Brain microvascular endothelial cell (primary cell): ENCODE measurements at regions not wholly inside any gene's neighbourhood (a gene's known extent, or its start where the extent isn't known, plus 50 kb on each side); places are given as distances from the start of the nearest gene placed in this dataset.
A peak's percentile ranks its signal among the peaks of the same experiment; 100 is the strongest.

Experiments
- DNase-seq: peaks from one replicate; pipeline ENCODE4 v3.0.0-alpha.2; 2020
- H3K27ac ChIP-seq: fragments of 250-450 bp; sonication (Bioruptor Pico); 2 replicates; pipeline ENCODE4 v1.5.1; 2020; ENCODE audit warnings: mild to moderate bottlenecking, moderate library complexity
- H3K27me3 ChIP-seq: fragments of 250-450 bp; sonication (Bioruptor Pico); replicated peaks from 2 replicates; pipeline ENCODE4 v1.5.1; 2020; ENCODE audit warnings: mild to moderate bottlenecking
- H3K36me3 ChIP-seq: fragments of 250-450 bp; sonication (Bioruptor Pico); replicated peaks from 2 replicates; pipeline ENCODE4 v1.5.1; 2020; ENCODE audit warnings: mild to moderate bottlenecking
- H3K4me3 ChIP-seq: 2 replicates; pipeline ENCODE4 v1.5.1; 2011; ENCODE audit warnings: low read depth, mild to moderate bottlenecking, control low read depth, low read length, moderate library complexity
- in situ Hi-C: cut with HindIII; loops from 2 replicates; pipeline ENCODE4 v1.10.0; 2017; ENCODE audit warnings: low sequenced_read_pairs, low pct_ligation_motif_present
- TF ChIP-seq, protein P1 (sequence below): IDR thresholded peaks from 2 replicates; pipeline ENCODE4 v1.5.1; 2011; ENCODE audit warnings: low read depth, mild to moderate bottlenecking, moderate library complexity, low read length, control low read depth, inconsistent platforms; ENCODE audit errors: missing control alignments

DNA sequence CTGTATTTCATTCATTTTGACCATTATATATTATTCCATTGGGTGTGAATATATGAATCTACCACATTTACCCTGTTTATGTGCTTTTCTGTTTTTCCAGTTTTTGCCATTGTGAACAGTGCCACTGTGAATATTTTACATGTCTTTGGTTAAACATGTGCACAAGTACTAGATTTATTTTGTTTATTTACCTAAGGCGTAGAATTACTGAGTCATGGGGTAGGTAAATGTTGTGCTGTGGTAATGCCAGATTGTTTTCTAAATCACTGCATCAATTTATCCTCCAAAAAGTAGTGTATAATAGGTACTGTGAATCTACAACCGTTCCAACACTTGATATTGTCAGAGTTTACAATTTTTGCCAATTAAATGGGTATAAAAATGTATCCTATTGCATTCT lies 362.1 kb upstream of the AGTR1 start:
- TF ChIP-seq, protein P1, sequence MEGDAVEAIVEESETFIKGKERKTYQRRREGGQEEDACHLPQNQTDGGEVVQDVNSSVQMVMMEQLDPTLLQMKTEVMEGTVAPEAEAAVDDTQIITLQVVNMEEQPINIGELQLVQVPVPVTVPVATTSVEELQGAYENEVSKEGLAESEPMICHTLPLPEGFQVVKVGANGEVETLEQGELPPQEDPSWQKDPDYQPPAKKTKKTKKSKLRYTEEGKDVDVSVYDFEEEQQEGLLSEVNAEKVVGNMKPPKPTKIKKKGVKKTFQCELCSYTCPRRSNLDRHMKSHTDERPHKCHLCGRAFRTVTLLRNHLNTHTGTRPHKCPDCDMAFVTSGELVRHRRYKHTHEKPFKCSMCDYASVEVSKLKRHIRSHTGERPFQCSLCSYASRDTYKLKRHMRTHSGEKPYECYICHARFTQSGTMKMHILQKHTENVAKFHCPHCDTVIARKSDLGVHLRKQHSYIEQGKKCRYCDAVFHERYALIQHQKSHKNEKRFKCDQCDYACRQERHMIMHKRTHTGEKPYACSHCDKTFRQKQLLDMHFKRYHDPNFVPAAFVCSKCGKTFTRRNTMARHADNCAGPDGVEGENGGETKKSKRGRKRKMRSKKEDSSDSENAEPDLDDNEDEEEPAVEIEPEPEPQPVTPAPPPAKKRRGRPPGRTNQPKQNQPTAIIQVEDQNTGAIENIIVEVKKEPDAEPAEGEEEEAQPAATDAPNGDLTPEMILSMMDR = no peak
- in situ Hi-C loops = no loop called here
- no peak overlapping the region for H3K27ac ChIP-seq
- no peak for DNase-seq
- H3K36me3 ChIP-seq = no peaks in the 10 kb centered on the region
- H3K27me3 ChIP-seq = no peaks in the 10 kb centered on the region
- no peak overlapping the region for H3K4me3 ChIP-seq

DNA sequence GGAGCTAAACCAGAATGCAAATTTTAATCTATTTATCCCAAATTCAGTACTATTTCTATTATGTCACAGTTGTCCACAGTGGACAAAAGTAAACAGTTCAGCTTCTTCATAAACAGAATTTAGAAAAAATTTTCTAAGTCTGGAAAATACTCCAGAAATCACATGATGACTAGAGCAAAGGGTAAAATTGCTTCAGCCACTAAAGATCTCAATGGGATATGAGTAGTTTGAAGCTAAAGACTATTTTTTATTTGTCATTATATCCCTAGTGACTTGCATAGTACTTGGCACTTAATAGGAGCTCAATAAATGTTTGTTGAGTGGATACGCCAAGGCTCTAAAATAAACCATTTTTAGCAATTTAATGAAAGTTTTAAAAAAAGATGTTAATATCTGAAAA lies 354.3 kb upstream of the AGTR1 start:
- in situ Hi-C loops = no loop called here
- Histone ChIP-seq H3K36me3 (no peaks in the 10 kb centered on the region), H3K27ac (no peak overlapping the region), H3K4me3 (no peak overlapping the region), H3K27me3 (no peaks in the 10 kb centered on the region)
- DNase-seq = no peak
- TF ChIP-seq, protein P1 = no peak

DNA sequence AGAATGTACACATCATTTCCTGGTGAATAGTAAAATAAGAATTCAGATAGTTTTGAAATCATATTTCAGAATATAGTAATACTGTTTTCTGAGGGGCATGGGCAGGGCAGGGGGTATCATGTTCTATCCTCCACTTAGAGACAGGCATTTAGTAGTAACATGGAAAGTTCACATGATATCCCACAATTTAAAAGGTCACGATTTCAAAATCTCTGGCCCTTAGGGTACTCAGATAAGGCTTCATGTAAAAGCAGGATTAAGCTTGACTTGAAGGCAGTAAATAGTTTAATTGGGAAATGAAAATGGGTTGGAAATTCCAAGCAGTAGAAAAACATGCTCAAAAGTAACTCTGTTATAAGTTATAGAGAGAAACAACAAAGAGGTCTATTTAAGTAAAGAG lies 353.2 kb upstream of the AGTR1 start:
- Histone ChIP-seq H3K4me3 (no peak overlapping the region), H3K27me3 (no peaks in the 10 kb centered on the region), H3K27ac (no peak overlapping the region), H3K36me3 (no peaks in the 10 kb centered on the region)
- DNase-seq = no peak
- TF ChIP-seq, protein P1 = no peak
- in situ Hi-C loops = no loop called here

DNA sequence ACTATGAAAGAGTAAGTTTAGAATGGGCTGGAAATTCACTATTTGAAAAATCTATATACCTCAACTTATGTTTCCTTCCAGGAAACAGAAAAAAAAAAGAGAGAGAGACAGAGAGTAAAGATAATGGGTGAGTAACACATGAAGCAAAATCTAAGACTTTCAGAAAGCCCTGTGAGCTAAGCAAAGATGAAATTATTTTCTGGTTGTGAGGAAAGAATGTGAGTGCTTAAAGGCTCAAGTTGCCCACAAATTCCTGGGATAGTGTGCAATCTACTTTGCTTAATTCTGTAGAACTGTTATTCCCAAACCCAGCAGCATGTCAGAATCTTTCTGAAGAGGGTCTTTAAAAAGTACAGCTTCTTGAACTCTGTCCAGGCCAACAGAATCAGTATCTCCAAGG lies 337.7 kb upstream of the AGTR1 start:
- in situ Hi-C loops = no loop called here
- no peaks in the 10 kb centered on the region for H3K27me3 ChIP-seq
- H3K36me3 ChIP-seq = no peaks in the 10 kb centered on the region
- peak; percentile 19 for DNase-seq
- TF ChIP-seq, protein P1 = no peak
- H3K27ac ChIP-seq = no peak overlapping the region
- no peak overlapping the region for H3K4me3 ChIP-seq

DNA sequence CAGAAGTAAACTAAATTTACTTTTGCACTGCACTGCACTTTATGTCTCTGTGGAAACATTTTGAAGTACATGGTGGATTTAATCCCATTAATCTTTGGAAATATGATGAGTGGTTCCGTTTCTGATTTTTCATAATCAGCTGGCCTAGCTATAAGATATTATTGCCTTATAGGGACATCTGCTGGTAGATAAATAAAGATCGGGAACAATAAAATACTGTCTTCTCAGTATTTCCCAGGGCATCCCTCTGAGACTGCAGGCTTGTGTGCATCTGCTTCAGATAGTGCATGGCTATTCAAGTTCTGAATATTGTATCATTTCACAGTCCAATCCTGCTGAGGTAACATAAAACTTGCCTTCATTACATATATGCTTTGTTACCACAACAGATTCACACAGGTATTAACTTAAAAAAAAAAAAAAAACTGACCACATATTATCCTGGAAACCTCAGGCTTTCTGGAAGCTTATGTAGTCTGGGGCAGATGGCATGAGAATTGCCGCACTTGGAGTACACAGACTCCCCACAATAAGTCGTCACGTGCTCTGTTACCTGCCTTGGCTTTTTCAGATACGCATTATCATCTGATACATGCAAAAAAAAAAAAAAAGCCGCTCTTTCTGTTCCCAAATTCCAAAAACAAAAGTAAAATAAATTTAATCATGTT lies 330.8 kb upstream of the AGTR1 start:
- DNase-seq = no peak
- TF ChIP-seq, protein P1 = no peak
- in situ Hi-C loops = no loop called here
- no peaks in the 10 kb centered on the region for H3K36me3 ChIP-seq
- H3K4me3 ChIP-seq = no peak overlapping the region
- H3K27ac ChIP-seq = no peak overlapping the region
- H3K27me3 ChIP-seq = no peaks in the 10 kb centered on the region

DNA sequence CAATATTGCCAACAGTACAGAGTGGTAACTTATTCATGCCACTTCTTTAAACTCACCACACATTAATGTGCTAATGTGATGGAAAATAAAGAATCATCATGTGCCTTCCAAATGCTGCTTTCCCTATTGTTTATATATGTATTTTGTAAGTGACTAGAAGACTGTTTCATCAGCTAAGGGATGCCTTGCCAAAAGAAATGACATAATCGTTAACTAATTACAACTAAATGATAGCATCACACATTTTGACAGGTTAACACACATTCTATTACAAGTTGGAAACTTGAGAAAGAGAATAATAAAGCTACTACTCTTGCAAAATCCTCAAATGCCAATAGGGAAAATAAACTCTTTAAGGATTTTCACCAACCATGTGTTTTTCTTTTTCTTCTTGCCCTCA lies 329.9 kb upstream of the AGTR1 start:
- in situ Hi-C loops = no loop called here
- no peak overlapping the region for H3K4me3 ChIP-seq

More for the DNA sequence above, 329.9 kb upstream of the AGTR1 start:
- Histone ChIP-seq H3K27me3 (no peaks in the 10 kb centered on the region), H3K27ac (no peak overlapping the region), H3K36me3 (no peaks in the 10 kb centered on the region)
- TF ChIP-seq, protein P1 = no peak
- no peak for DNase-seq
